ENCODE measurements at regions not wholly inside any gene's neighbourhood (a gene's known extent, or its start where the extent isn't known, plus 50 kb on each side); places are given as distances from the start of the nearest gene placed in this dataset.

- TF ChIP-seq ZGPAT (CRISPR knock-in tag; IDR thresholded peaks at IDR 0.05) (peak; percentile 38; the same call in 1 of the 2 replicates), ZFP91 (CRISPR knock-in tag; IDR thresholded peaks at IDR 0.05; ENCODE audit: borderline replicate concordance) (no peak), ZNF589 (CRISPR knock-in tag; conservative IDR thresholded peaks at IDR 0.05) (no peak), BCL3 (CRISPR knock-in tag; IDR thresholded peaks at IDR 0.05) (no peak), KMT2A (CRISPR knock-in tag; IDR thresholded peaks at IDR 0.05) (no peak), TIGD3 (CRISPR knock-in tag; IDR thresholded peaks at IDR 0.05; ENCODE audit: borderline replicate concordance) (no peak), BCL6 (CRISPR knock-in tag; IDR thresholded peaks at IDR 0.05) (peak; percentile 88), E2F5 (CRISPR knock-in tag; conservative IDR thresholded peaks at IDR 0.05) (no peak), REPIN1 (CRISPR knock-in tag; IDR thresholded peaks at IDR 0.05; ENCODE audit: borderline replicate concordance, low read depth) (no peak), MED13 (CRISPR knock-in tag; IDR thresholded peaks at IDR 0.05) (no peak), MXI1 (IDR thresholded peaks at IDR 0.05; ENCODE audit: borderline replicate concordance, low read depth, low read length) (no peak), ZFP62 (CRISPR knock-in tag; IDR thresholded peaks at IDR 0.05) (no peak), ZNF34 (CRISPR knock-in tag; IDR thresholded peaks at IDR 0.05; ENCODE audit: borderline replicate concordance) (no peak), ZNF30 (CRISPR knock-in tag; IDR thresholded peaks at IDR 0.05) (no peak), JDP2 (CRISPR knock-in tag; IDR thresholded peaks at IDR 0.05; ENCODE audit: borderline replicate concordance) (no peak), SALL1 (CRISPR knock-in tag; IDR thresholded peaks at IDR 0.05) (no peak; the same call in 1 of the 2 replicates), SMAD9 (CRISPR knock-in tag; IDR thresholded peaks at IDR 0.05) (no peak), CC2D1A (CRISPR knock-in tag; IDR thresholded peaks at IDR 0.05) (no peak), TCF7L2 (IDR thresholded peaks at IDR 0.05; ENCODE audit: low read depth, low read length) (no peak; the same call in 1 of the 2 replicates), FOXK1 (CRISPR knock-in tag; IDR thresholded peaks at IDR 0.05; ENCODE audit: borderline replicate concordance, low read depth) (peak; percentile 33; the same call in 1 of the 2 replicates), HNRNPL (IDR thresholded peaks at IDR 0.05; ENCODE audit: low read depth, low read length) (no peak), ERF (CRISPR knock-in tag; IDR thresholded peaks at IDR 0.05) (no peak)
These were observed 446.0 kb upstream of the GOT2 start (continued) for GRCh38 chr16:59180083-59180476.

Measured in HepG2 (cell line).